Hematopoietic multipotent progenitor cell treated with erythropoietin and hydrocortisone succinate and interleukin-3 and kit ligand, for 8 days (in vitro differentiated cells): ENCODE measurements at regions not wholly inside any gene's neighbourhood (a gene's known extent, or its start where the extent isn't known, plus 50 kb on each side); places are given as distances from the start of the nearest gene placed in this dataset.

Experiments used
- DNase-seq: peaks from one replicate; pipeline ENCODE4 v3.0.0-alpha.2; 2015

GRCh38 chr10:3016016-3016415, 51.3 kb upstream of the PFKP start:
- DNase-seq = no peak

DNA sequence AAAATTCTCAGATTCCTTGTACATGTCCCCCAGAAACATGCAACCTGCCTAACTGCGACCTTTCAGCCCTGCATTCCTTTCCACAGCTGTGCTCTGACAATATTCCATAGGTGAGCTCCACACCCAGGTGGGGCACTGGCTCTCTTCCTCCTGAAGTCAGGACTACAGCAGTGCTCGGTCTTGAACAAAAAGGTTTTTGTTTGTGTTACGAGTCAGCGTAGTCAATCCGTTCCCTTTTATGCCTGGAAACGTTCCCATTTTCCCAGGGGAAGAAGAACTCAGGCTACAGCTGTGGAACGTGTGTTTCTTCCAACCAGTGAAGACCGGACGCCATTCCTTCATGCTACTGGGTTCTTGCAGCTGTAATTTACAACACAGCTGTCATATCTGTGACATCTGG, 52.4 kb upstream of the PFKP start:
- no peak for DNase-seq

DNA sequence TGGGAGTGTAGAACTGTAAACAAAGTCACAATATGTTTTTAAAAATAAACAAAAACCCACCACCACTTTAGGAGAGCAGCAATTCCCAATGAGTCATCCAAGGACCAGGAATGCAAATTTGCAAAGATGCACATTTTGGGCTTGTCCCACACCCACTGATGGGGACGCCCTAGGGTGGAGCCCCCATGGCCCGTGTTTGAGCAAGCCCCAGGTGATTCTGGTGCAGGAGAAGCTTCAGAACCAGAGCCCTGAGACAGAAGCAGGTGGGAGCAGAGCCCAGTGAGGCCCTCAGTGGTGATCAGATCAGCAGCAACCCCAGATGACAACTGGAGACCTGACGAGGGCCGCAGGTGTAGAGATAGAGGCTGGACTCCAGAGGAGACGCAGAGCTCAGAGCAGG, 55.1 kb upstream of the PFKP start:
- no peak for DNase-seq

DNA sequence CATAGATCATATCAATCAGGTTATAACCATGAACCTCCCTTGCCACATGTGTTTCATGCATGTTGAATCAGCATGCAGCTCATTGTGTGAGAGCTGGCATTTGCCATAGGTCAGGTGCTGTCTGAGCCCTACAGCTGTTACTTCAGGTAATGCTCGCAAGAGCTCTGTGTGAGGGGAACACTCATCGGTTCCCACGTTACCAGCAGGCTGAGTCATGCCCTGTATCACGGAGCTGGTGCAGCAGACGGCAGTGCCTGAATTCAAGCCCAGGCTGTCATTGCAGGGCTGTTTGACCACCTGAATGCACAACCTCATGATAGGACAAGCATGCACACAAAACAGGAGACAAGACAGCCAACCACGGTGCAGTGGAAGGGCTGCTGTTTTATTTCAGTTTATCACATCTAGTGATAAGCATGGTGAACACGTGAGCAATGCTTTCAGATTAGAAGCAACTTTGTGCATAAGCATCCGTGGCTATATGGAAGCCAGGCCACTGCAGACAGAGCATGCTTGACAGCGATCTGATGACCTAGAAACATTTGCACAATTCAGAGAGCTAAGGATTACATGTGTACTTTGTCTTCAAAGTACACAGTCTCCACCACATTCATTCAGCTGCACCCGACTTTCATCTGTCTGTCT, 56.4 kb upstream of the PFKP start:
- DNase-seq = no peak

DNA sequence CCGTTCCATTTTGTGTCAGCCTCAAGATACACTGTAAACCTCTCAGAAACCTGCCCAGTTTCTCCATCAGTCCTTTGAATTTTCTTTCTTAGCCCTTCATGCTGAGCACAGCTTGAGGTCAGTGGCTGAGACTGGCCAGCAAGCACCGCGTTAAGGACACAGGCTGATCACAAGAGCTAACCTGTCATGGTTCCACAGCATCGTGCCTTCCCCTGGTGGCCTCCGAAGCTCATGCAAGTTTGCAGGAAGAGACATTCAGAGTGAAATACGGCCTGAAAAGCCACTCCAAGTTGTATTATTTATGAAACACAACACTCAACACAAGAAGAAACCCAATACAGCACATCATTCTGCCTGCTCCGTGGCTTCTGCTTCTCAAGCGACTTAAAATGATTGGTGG, 57.0 kb upstream of the PFKP start:
- no peak for DNase-seq

DNA sequence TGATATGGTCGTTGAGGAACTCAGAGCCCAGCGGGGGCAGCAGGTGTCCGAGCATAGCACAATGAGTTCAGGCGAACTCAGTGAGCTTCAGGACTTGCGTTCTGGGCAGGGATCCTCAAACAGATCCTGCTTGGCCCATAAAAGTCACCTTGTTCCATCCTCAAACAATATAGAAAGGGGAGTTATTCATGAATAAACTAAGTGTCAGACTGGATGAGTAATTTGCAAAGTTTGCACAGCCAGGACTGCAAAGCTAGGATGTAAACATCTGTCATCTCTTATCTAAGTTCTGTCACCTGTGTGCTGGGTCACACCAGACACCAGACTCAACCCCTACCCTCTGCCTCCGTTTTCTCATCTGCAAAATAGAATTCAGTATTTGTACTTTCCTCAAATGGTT, 58.0 kb upstream of the PFKP start:
- no peak for DNase-seq

DNA sequence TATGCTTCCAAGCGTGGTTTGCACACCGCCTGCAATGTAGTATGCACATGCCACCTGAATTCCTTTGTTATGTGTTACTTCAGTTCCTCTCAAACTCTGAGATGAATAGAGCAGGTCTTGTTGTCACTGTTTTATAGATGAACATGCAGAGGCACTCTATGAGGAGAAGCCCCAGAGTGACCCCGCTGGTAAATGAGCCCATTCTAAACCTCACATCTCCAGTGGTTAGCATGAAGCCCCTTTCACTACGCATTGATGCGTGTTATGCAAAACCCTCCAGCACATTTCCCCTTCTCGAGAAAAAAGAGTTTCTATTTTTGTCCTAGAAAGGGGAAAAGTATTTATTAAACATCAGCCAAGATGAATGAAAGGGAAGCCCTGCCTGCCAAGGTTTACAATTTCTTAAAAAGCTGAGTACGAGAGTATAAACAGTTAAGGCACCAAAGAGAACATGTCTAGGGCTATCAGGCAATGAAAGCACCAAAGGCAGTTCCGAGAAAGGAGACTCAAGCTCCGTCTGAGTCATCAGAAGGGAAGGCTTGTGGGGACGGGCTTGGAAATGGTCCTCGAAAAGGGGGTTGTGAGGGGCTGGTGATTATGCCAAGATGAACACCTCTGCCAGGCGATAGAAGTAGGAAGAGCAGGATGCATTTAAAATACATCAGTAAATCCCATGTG, 58.7 kb upstream of the PFKP start:
- no peak for DNase-seq

DNA sequence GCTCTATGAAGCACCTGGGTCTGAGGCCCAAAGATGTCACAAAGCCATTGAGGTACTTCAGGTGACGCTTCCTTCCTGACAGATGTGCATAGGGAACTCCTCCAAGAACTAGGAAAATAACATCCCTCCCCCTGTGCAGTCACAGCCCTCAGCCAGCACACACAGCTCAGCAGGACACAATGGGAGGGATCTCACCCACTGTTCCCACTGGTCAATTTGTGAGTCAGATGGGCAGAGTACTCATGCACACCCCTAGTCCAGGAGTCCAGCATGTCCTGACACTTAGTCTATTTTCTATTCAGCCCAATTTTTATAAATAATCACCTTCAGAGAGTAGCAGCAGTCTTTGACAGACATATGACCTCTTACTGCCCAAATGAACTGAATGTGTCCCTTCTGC, 60.7 kb upstream of the PFKP start:
- no peak for DNase-seq

DNA sequence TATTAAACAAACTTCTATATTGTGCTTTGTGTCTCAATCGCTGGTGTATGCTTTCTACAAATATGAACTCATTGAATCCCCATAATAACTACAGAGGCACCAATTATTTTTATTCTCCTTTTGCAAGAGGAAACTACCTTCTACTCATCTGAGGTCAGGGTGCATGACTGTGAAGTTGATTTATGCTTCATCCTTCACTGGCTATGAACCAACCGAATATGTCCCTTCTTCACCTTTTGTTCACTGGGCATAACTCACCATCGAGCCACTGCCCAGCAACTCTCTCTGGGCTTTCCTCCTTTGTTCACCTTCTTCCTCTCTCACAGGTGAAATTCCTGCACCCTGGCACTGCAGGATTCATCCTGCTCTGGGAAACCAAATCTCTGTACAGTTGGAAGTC, 61.3 kb upstream of the PFKP start:
- no peak for DNase-seq

DNA sequence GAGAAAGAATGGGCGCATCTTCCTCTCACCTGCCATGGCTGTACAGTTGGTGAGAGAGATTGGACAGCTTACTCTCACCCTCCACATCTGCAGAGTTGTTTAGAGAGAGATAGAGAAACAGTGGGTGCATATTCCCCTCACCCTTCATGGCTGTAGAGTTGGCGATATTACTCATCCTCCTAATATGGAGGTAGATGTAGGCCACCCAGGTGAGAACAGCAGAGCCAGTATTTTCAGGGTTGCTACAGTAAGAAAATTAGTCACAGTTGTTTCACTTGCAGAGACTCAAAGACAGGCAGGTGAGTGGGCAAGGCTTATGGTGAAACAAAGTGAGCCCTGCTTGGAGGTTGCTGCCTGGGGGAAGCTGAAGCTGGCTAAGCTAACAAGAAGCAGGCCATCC, 65.0 kb upstream of the PFKP start:
- DNase-seq = no peak

GRCh38 chr10:3000048-3000447, 67.3 kb upstream of the PFKP start:
- DNase-seq = no peak

GRCh38 chr10:2994221-2994961, 73.0 kb upstream of the PFKP start:
- no peak for DNase-seq

GRCh38 chr10:2993636-2994035, 73.7 kb upstream of the PFKP start:
- no peak for DNase-seq

GRCh38 chr10:2992401-2993198, 74.7 kb upstream of the PFKP start:
- DNase-seq = no peak

GRCh38 chr10:2990764-2991163, 76.6 kb upstream of the PFKP start:
- no peak for DNase-seq

- DNase-seq = no peak
Measured at GRCh38 chr10:2989292-2989947, 77.9 kb upstream of the PFKP start.

GRCh38 chr10:2987185-2987768, 80.1 kb upstream of the PFKP start:
- no peak for DNase-seq

GRCh38 chr10:2986391-2986801, 81.0 kb upstream of the PFKP start:
- no peak for DNase-seq

GRCh38 chr10:2985729-2986232, 81.6 kb upstream of the PFKP start:
- no peak for DNase-seq

GRCh38 chr10:2984682-2985081, 82.7 kb upstream of the PFKP start:
- no peak for DNase-seq

DNA sequence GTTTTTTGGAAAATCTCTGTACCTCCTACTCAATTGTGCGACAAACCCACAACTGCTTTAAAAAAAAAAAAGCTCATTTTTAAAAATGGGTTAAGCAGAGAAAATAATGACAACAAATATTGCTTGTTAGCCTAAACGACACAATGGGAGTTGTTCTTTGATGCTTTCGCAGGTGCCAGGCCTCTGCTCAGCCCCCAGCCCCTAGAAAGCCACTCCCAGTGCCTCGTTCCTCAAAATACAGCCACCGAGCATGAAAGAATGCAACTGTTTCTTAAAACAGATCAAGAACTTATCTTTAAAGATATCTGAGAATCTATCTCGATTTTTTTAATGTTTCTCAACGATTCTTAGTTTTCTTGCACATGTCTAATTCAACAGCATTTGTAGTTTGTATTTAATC, 85.2 kb upstream of the PFKP start:
- DNase-seq = no peak

DNA sequence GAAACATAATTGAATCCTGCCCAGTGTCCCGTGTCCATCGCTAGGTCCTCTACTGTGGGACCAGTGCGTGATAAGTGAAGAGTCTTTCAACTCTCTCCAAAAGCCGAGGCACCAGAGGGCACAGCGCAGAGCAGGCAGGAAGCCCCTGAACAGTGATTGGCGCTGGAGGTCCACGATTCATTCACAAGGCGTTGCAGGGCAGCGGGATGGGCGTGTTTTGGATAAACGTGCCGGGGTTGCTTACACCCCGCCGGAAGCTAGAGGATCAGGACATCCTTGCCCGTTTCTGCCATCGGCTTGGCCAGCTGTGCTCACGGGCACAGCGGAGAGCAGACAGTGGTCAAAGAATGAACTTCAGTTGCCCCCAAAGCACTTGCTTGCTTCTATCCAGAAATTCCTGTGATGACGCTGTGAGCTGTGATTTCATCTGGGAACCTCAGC, 86.0 kb upstream of the PFKP start:
- no peak for DNase-seq
